Breast epithelium (tissue), 4 donors: ENCODE measurements at regions not wholly inside any gene's neighbourhood (a gene's known extent, or its start where the extent isn't known, plus 50 kb on each side); places are given as distances from the start of the nearest gene placed in this dataset.
A peak's percentile ranks its signal among the peaks of the same experiment; 100 is the strongest.

ENCODE experiments used
- DNase-seq, 2 donors: peaks; one replicate each; pipeline ENCODE4 v3.0.0-alpha.2; 2019; ENCODE audit warnings: low spot score in 2 of 2
- H3K27ac ChIP-seq, 2 donors: fragments of 200-600 bp; sonication (generic) in 1 of 2; one replicate each; pipeline ENCODE4 v1.5.1; 2016 to 2019; ENCODE audit warnings: mild to moderate bottlenecking in 1 of 2
- H3K27me3 ChIP-seq, 2 donors: fragments of 200-600 bp; sonication (generic) in 1 of 2; one replicate each; pipeline versions ENCODE4 v1.5.1 to v1.6.0; 2017 to 2019; ENCODE audit warnings: control low read depth in 1 of 2, mild to moderate bottlenecking in 1 of 2
- H3K36me3 ChIP-seq: fragments of 200-600 bp; one replicate; pipeline ENCODE4 v1.5.1; 2019
- H3K4me1 ChIP-seq, 2 donors: fragments of 200-600 bp; sonication (generic); one replicate each; pipeline ENCODE4 v1.5.1; 2016 to 2019; ENCODE audit warnings: control low read depth in 1 of 2
- H3K4me3 ChIP-seq, 3 donors: fragments of 200-600 bp; sonication (generic); 1 replicate in 2 of 3; 2 replicates in 1 of 3; pipeline ENCODE4 v1.5.1; 2016 to 2019; ENCODE audit warnings: mild to moderate bottlenecking in 3 of 3, moderate library complexity in 2 of 3
- H3K9me3 ChIP-seq, 2 donors: fragments of 200-600 bp; sonication (generic) in 1 of 2; one replicate each; pipeline ENCODE4 v1.5.1; 2016 to 2019; ENCODE audit warnings: control low read depth in 1 of 2
- POLR2A ChIP-seq: fragments of 450-650 bp; IDR thresholded peaks from one replicate; pipeline ENCODE4 v1.6.1; 2016; ENCODE audit warnings: antibody characterized with exemption, mild to moderate bottlenecking, moderate library complexity
- POLR2AphosphoS5 ChIP-seq, 3 donors: sonication (generic); formaldehyde crosslinking; IDR thresholded peaks; one replicate each; pipeline ENCODE4 v1.6.1; 2017; ENCODE audit warnings: antibody characterized with exemption in 3 of 3
- intact Hi-C: fragments of 100-400 bp; cut with DNase I; formaldehyde crosslinking; loops from one replicate; pipeline ENCODE4 v1.15.1; 2023; ENCODE audit warnings: low total_unique reads
- TF ChIP-seq, protein P1 (sequence below), 3 donors: fragments of 450-650 bp; IDR thresholded peaks; one replicate each; pipeline ENCODE4 v1.5.1; 2016 to 2017; ENCODE audit warnings: antibody characterized with exemption in 3 of 3, mild to moderate bottlenecking in 3 of 3, moderate library complexity in 3 of 3

DNA sequence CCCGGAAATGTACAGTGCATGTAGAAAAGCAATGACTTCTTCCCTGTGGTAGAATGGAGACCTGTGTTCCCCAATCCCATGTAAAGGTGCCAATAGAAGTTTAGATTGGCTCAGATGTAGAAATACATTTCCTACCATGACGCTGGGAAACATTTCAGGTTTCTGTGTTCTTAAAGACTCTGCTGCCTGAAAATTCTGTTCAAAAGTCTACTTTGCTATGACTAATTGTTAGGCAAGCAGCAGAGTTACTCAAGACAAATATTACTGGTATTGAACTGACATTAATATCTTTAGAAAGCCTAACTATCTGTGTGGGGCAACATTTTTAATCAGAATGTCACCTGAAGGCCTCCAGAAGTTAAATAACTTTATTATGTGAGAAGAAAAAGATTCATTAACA is 75.5 kb upstream of the ELL2 start:
- H3K9me3 ChIP-seq = no peaks in the 10 kb centered on the region
- TF ChIP-seq, protein P1, sequence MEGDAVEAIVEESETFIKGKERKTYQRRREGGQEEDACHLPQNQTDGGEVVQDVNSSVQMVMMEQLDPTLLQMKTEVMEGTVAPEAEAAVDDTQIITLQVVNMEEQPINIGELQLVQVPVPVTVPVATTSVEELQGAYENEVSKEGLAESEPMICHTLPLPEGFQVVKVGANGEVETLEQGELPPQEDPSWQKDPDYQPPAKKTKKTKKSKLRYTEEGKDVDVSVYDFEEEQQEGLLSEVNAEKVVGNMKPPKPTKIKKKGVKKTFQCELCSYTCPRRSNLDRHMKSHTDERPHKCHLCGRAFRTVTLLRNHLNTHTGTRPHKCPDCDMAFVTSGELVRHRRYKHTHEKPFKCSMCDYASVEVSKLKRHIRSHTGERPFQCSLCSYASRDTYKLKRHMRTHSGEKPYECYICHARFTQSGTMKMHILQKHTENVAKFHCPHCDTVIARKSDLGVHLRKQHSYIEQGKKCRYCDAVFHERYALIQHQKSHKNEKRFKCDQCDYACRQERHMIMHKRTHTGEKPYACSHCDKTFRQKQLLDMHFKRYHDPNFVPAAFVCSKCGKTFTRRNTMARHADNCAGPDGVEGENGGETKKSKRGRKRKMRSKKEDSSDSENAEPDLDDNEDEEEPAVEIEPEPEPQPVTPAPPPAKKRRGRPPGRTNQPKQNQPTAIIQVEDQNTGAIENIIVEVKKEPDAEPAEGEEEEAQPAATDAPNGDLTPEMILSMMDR (IDR thresholded peaks at IDR 0.05) = no peak
- TF ChIP-seq POLR2AphosphoS5 (IDR thresholded peaks at IDR 0.05) (no peak), POLR2A (no peak)
- H3K27ac ChIP-seq = peak overlapping the region in 1 of 2 donors; percentile 20
- no peak for DNase-seq
- no peaks in the 10 kb centered on the region for H3K27me3 ChIP-seq
- H3K36me3 ChIP-seq = no peaks in the 10 kb centered on the region
- H3K4me1 ChIP-seq = no peaks in the 10 kb centered on the region
- intact Hi-C loops = no loop called here
- no peak overlapping the region for H3K4me3 ChIP-seq

DNA sequence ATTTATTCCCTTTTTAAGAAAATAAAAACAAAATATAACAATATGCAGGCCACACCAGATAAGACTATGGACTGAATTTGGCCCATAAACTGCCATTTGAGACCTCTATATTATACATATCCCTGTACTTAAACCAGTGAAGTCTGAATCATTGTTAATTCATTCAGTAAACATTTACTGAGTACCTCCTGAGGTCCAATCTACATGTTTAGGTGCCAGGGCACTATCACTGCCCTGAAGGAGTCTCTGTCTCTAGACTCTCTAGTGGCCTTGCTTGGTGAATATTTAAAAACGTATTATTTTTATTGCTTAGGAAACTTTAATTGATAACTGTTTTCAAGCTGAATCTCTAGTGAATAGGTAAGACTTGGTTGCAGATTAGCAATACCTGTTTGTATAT is 74.7 kb upstream of the ELL2 start:
- no peaks in the 10 kb centered on the region for H3K9me3 ChIP-seq
- intact Hi-C loops = no loop called here
- no peaks in the 10 kb centered on the region for H3K36me3 ChIP-seq
- H3K27me3 ChIP-seq = no peaks in the 10 kb centered on the region
- TF ChIP-seq POLR2AphosphoS5 (IDR thresholded peaks at IDR 0.05) (no peak), POLR2A (no peak)
- TF ChIP-seq, protein P1 (IDR thresholded peaks at IDR 0.05) = no peak
- no peak overlapping the region for H3K27ac ChIP-seq
- no peaks in the 10 kb centered on the region for H3K4me1 ChIP-seq
- no peak for DNase-seq
- no peak overlapping the region for H3K4me3 ChIP-seq

DNA sequence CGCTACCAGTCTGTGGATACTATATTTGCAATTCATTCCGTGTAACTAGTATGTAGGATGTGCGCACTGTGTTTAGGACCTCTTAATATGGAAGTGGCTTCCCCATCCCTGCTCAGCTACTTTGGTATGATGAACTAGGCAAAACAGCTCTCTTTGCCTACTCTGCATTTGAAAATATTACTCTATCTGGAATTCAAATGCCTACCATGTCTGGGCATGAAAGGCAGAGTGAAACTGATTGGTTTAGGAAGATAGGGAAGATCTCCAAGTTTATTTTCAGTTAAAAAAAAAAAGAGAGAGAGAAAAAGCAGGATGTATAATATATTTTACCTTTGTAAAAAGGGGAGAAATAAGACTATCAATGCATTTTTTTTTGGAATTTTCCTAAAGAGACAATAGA is 74.1 kb upstream of the ELL2 start:
- intact Hi-C loops = loop anchor here (2.0 kb wide), 1 partner anchor 61 kb away; no protein-coding TSS in a partner anchor
- TF ChIP-seq, protein P1 (IDR thresholded peaks at IDR 0.05) = no peak
- TF ChIP-seq POLR2A = no peak
- no peak for TF ChIP-seq POLR2AphosphoS5 (IDR thresholded peaks at IDR 0.05)
- no peak overlapping the region for H3K4me3 ChIP-seq

DNA sequence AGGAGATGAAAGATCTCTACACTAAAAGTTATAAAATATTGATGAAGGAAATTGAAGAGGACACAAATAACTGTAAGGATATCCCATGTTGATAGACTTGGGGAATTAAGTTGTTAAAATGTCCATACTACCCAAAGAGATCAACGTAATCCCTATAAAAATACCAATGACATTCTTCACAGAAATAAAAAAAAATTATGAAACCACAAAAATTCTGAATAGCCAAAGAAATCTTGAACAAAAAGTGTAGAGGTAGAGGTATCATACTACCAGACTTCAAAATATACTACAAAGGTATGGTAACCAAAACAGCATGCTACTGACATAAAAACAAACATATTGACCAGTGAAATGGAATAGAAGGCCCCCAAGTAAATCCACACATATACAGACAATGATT is 71.5 kb upstream of the ELL2 start:
- no peaks in the 10 kb centered on the region for H3K4me1 ChIP-seq
- no peaks in the 10 kb centered on the region for H3K9me3 ChIP-seq
- H3K36me3 ChIP-seq = no peaks in the 10 kb centered on the region
- DNase-seq = no peak
- TF ChIP-seq, protein P1 (IDR thresholded peaks at IDR 0.05) = no peak
- TF ChIP-seq POLR2A (no peak), POLR2AphosphoS5 (IDR thresholded peaks at IDR 0.05) (no peak)
- H3K27ac ChIP-seq = no peak overlapping the region
- intact Hi-C loops = no loop called here
- H3K27me3 ChIP-seq = no peaks in the 10 kb centered on the region
- H3K4me3 ChIP-seq = no peak overlapping the region

More for the DNA sequence above, 74.1 kb upstream of the ELL2 start:
- DNase-seq = no peak
- H3K27ac ChIP-seq = no peak overlapping the region
- H3K36me3 ChIP-seq = no peaks in the 10 kb centered on the region
- H3K27me3 ChIP-seq = no peaks in the 10 kb centered on the region
- no peaks in the 10 kb centered on the region for H3K9me3 ChIP-seq
- no peaks in the 10 kb centered on the region for H3K4me1 ChIP-seq

DNA sequence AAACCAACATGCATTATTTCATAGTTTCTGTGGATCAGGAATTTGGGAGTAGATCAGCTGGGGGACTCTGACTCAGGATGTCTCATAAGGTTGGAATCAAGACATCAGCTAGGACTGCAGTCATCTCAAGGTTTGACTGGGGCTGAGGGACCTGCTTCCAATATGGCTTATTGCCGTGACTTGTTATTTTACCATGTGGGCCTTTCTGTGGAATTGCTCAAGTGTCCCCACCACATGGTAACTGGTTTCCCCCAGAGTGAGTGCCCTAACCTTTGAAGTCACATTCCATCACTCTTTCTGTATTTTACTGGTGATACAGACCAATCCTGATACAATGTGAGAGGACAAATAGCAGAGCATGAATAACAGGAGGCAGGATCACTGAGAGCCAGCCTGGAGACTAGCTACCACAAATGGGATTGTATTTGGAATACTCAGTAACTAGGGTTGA is 70.2 kb upstream of the ELL2 start:
- intact Hi-C loops = no loop called here
- no peaks in the 10 kb centered on the region for H3K9me3 ChIP-seq
- no peak overlapping the region for H3K27ac ChIP-seq
- TF ChIP-seq POLR2A (no peak), POLR2AphosphoS5 (IDR thresholded peaks at IDR 0.05) (no peak)
- TF ChIP-seq, protein P1 (IDR thresholded peaks at IDR 0.05) = no peak
- H3K36me3 ChIP-seq = no peaks in the 10 kb centered on the region
- no peak overlapping the region for H3K4me3 ChIP-seq
- peaks cover 0 to 3% of the 10 kb centered on the region in 2 donors for H3K4me1 ChIP-seq
- H3K27me3 ChIP-seq = no peaks in the 10 kb centered on the region
- no peak for DNase-seq
